ENCODE measurements at regions not wholly inside any gene's neighbourhood (a gene's known extent, or its start where the extent isn't known, plus 50 kb on each side); places are given as distances from the start of the nearest gene placed in this dataset.

DNA sequence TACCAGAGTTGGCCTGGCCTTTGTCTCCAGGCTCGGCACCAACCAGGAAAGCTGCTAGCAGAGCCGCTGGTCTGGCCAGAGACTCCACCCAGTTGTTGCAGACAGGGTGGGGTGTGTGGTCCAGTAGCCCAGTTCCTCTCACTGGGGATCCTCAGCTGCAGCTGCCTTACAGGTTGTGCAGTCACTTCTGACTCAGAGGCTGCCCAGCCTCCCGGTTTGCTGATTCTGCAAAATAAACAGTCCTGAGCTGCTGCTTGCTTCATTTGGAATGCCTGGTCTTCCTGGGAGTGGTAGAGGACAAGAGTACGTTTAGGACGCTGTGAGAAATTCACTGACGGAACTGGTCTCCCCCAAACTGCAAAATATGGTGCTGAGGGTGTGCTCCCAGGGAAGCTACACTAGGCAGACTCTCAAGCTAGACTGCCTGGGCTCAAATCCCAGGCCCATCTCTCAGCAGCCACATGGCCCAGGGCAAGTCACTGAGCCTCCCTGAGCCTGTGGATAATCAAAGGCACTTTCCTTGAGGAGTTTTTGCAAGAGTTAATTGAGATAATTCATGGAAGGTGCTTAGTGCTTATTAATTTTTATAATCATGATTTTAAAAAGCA lies 246.1 kb downstream of the TFAP2C start:
- DNase-seq = no peak
- Mint-ChIP-seq H3K27me3 (ENCODE audit: low read depth, poor library complexity) (peaks cover 16% of the 10 kb centered on the region), H3K4me1 (peaks cover 20% of the 10 kb centered on the region), H3K36me3 (ENCODE audit: low read depth) (no peaks in the 10 kb centered on the region), H3K4me3 (no peak overlapping the region), H3K27ac (no peak overlapping the region), H3K9me3 (peaks cover 27% of the 10 kb centered on the region)
- TF ChIP-seq, protein P1, sequence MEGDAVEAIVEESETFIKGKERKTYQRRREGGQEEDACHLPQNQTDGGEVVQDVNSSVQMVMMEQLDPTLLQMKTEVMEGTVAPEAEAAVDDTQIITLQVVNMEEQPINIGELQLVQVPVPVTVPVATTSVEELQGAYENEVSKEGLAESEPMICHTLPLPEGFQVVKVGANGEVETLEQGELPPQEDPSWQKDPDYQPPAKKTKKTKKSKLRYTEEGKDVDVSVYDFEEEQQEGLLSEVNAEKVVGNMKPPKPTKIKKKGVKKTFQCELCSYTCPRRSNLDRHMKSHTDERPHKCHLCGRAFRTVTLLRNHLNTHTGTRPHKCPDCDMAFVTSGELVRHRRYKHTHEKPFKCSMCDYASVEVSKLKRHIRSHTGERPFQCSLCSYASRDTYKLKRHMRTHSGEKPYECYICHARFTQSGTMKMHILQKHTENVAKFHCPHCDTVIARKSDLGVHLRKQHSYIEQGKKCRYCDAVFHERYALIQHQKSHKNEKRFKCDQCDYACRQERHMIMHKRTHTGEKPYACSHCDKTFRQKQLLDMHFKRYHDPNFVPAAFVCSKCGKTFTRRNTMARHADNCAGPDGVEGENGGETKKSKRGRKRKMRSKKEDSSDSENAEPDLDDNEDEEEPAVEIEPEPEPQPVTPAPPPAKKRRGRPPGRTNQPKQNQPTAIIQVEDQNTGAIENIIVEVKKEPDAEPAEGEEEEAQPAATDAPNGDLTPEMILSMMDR (IDR thresholded peaks at IDR 0.05) = no peak

DNA sequence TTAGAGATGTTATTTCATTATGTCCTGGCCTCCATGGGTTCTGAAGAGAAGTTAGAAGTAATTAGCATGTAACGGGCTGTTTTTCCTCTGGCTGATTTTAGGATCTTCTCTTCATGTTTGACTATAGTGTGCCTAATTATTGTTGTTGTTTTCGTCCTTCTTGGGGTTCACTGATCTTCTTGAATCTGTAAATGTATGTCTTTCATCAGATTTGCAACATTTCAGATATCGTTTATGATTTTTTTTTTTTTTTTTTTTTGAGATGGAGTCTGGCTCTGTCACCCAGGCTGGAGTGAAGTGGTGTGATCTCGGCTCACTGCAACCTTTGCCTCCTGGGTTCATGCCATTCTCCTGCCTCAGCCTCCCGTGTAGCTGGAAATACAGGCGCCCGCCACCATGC lies 246.7 kb downstream of the TFAP2C start:
- peaks cover 13% of the 10 kb centered on the region for H3K27me3 Mint-ChIP-seq (ENCODE audit: low read depth, poor library complexity)
- no peak for DNase-seq
- peaks cover 22% of the 10 kb centered on the region for H3K4me1 Mint-ChIP-seq
- TF ChIP-seq, protein P1 (IDR thresholded peaks at IDR 0.05) = no peak
- no peak overlapping the region for H3K4me3 Mint-ChIP-seq
- no peak overlapping the region for H3K27ac Mint-ChIP-seq
- H3K9me3 Mint-ChIP-seq = peaks cover 27% of the 10 kb centered on the region
- no peaks in the 10 kb centered on the region for H3K36me3 Mint-ChIP-seq (ENCODE audit: low read depth)

DNA sequence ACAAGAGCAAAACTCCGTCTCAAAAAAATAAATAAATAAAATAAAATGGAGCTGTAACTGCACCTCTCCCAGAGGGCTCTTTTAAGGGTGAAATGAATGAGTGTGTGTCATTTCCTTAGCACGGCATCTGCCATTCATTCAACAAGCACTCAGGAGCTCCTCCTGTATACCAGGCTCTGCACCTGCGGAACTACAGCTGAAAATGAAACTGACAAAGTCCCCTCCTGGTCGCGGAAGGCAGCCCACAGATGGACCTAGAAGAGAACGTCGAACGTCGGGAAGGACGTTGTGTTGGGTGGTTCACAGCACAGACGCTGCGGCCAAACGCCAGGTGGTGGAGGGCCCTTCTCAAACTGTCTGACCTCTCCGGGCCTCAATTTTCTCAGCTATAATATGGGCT lies 256.4 kb downstream of the TFAP2C start:
- TF ChIP-seq, protein P1 (IDR thresholded peaks at IDR 0.05) = no peak
- H3K4me3 Mint-ChIP-seq = no peak overlapping the region
- DNase-seq = no peak
- H3K27ac Mint-ChIP-seq = no peak overlapping the region
- H3K4me1 Mint-ChIP-seq = peaks cover 4% of the 10 kb centered on the region
- no peaks in the 10 kb centered on the region for H3K9me3 Mint-ChIP-seq
- no peaks in the 10 kb centered on the region for H3K36me3 Mint-ChIP-seq (ENCODE audit: low read depth)
- H3K27me3 Mint-ChIP-seq (ENCODE audit: low read depth, poor library complexity) = peaks cover 9% of the 10 kb centered on the region

DNA sequence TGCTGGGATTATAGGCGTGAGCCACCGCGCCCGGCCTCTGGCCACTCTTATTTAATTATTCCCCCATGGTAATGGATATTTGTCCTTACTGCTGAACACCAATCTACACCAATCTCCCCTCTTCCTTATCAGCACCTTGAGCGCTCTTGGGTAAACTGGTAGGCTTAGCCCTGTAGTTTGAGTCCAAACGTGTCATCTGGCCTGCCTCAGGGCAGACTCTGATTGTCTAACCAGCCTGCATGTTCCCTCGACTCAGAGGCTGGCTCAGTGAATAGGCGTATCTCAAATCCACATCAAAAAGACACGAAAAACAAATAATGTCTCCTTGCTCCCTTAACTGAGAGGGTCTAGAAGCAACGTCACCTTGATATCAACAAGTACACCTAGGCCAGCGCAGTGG lies 260.9 kb downstream of the TFAP2C start:
- TF ChIP-seq, protein P1 (IDR thresholded peaks at IDR 0.05) = no peak
- no peak overlapping the region for H3K27ac Mint-ChIP-seq
- no peak overlapping the region for H3K4me3 Mint-ChIP-seq
- H3K36me3 Mint-ChIP-seq (ENCODE audit: low read depth) = no peaks in the 10 kb centered on the region
- DNase-seq = no peak
- H3K4me1 Mint-ChIP-seq = peaks cover 8% of the 10 kb centered on the region
- H3K9me3 Mint-ChIP-seq = no peaks in the 10 kb centered on the region
- H3K27me3 Mint-ChIP-seq (ENCODE audit: low read depth, poor library complexity) = peaks cover 20% of the 10 kb centered on the region

DNA sequence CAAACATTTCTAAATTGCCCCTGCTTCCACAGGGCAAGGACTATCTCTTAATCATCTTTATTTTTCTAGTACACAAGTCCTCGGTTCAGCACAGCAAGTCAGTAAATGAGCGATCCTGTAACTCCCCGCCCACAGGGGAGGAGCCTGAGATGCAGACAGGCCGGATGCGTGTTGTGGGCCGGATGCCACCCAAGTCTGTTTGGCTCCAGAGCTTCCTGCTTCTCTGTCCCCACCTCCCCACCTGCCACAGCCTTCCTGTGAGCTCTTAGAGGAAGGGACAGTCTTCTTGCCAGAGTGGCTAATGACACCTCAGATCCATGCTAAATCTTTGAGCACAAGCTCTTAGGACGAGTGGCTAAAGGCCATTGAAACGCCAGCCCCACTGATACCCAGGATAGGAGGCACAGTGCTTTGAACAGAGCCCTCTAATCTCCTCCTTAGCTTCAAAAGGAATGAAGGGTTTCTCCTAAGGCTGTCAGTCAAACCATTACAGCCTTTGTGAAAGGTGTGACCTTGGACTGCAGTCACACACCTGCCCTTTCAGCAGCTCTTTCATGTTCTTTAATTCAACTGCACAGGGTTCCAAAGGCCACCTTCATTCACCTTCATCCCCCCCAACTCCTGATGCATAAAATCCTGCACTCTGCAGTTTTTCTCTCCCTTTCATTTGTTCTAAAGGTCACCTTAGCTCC lies 264.3 kb downstream of the TFAP2C start:
- no peak for DNase-seq
- TF ChIP-seq, protein P1 (IDR thresholded peaks at IDR 0.05) = no peak
- peaks cover 8% of the 10 kb centered on the region for H3K4me1 Mint-ChIP-seq
- peak overlapping the region; percentile 30 for H3K27ac Mint-ChIP-seq
- H3K27me3 Mint-ChIP-seq (ENCODE audit: low read depth, poor library complexity) = peaks cover 27% of the 10 kb centered on the region
- H3K9me3 Mint-ChIP-seq = no peaks in the 10 kb centered on the region
- no peaks in the 10 kb centered on the region for H3K36me3 Mint-ChIP-seq (ENCODE audit: low read depth)
- no peak overlapping the region for H3K4me3 Mint-ChIP-seq

DNA sequence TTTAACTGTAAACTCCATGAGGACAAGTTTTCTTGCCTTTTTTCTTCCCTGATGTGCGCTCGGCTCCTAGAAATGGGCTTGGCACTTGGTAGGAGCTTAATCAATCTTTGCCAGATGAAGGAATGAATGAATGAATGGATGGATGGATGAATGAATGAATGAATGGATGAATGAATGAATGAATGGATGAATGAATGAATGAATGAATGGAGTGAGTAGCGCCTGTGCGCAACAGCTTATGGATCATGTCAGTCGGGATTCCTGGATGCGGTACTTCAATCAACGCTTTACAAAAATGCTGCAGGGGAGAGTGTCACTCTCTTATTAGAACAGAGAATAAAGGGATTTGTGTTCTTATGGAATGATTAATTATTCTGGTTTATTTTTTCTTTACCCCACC lies 267.3 kb downstream of the TFAP2C start:
- H3K27ac Mint-ChIP-seq = no peak overlapping the region
- H3K27me3 Mint-ChIP-seq (ENCODE audit: low read depth, poor library complexity) = peaks cover 29% of the 10 kb centered on the region
- H3K9me3 Mint-ChIP-seq = peaks cover 19% of the 10 kb centered on the region
- DNase-seq = no peak
- peaks cover 8% of the 10 kb centered on the region for H3K36me3 Mint-ChIP-seq (ENCODE audit: low read depth)
- peaks cover 8% of the 10 kb centered on the region for H3K4me1 Mint-ChIP-seq
- H3K4me3 Mint-ChIP-seq = no peak overlapping the region
- TF ChIP-seq, protein P1 (IDR thresholded peaks at IDR 0.05) = no peak

All from nephron progenitor cell (in vitro differentiated cells).